Middle frontal gyrus (tissue), 1 donor: ENCODE measurements at regions not wholly inside any gene's neighbourhood (a gene's known extent, or its start where the extent isn't known, plus 50 kb on each side); places are given as distances from the start of the nearest gene placed in this dataset.

Source experiments
- DNase-seq: peaks from one replicate; pipeline ENCODE4 v3.0.0-alpha.2; 2015; ENCODE audit warnings: low spot score; ENCODE audit errors: extremely low spot score

DNA sequence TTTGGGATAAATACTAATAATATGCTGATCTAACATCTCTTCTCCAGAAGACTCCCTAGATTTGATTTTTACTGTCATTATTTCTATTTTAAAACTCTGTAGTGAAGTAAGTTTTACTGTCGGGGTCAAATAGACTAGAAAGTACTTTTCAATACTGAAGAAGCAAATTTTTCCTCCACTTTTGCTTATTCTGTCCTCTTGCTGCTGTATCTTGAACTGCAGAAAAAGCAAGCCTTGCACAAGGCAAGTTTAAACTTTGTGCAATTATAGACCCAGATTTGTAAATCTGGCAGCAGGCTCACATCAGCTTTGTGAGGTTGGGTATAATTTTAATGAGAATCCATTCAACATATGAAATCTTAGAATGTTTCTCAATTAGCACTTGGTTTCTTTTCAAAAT is 151.1 kb upstream of the ETS2 start:
- no peak for DNase-seq

DNA sequence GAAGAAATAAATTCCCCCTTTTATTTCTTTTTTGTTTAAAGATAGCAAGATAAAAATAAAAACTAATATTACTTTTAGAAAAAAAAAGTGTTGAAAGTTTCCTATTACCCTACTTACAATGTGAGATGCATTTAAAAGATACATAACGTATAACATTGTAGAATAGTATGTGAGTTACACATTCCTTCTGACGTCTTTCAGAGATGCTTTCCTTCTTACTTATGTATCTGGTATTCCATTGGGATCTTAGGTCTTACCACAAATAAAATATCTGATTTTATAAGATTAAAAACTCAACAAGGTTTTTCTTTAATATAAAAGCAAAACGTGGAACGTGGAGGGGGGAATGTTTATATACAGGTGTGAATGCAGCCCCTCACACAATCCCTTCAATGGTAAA is 147.2 kb upstream of the ETS2 start:
- no peak for DNase-seq

DNA sequence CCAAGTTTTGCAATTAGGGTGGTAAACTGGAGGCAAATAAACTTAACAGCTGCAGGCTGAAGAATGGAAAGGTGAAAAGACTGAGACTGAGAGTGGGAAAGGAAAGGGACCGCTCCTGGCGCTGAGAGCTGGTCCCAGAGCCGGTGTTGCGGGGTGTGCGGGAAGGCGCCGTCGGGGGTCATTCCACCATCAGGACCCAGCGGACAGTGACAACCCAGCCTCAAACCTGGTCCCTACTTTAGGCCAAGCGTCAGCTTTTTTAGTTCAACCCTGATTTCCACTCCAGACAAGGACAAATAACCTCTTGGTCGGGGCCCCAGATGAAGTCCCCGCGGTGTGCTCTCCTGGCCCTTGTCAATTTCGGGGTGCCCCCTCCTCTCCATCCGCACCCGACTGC is 145.8 kb upstream of the ETS2 start:
- DNase-seq = no peak

DNA sequence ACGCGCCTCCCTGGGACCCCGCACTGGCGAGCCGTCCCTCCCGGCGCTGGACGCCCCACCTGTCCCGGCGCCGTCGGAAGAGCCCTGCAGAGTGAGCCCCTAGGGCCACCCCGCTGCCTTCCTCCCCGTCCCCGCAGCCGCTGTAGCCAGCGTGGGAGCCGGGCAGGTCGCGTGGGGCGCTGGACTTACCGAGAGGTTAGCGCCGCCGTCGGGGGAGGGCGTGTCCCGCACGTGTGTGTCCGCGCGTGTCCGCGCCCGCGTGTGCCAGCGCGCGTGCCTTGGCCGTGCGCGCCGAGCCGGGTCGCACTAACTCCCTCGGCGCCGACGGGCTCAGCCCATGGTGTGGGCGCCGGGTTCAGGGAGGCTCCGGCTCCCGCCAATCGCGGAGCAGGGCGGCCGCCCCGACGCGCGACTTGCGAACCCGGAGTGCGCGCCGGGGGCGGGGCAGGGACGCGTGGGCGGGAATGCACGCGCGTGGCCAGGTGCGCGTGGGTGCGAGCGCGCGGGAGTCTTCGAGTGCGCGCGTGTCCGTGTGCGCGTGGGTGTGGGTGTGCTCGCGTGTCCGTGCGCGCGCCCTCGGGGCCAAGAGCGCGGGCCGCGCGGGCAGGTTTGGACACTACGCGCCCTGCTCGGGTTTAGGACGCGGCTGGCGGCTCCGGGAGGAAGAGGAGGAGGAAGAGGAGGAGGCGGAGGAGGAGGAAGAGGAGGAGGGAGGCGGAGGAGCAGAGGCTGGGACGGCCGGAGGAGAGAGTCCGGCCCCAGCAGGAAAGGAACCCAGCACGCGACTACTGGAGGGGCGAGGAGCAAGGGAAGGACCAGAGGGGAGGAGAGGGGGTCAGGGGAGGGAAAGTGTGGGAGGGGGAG is 145.2 kb upstream of the ETS2 start:
- DNase-seq = no peak

DNA sequence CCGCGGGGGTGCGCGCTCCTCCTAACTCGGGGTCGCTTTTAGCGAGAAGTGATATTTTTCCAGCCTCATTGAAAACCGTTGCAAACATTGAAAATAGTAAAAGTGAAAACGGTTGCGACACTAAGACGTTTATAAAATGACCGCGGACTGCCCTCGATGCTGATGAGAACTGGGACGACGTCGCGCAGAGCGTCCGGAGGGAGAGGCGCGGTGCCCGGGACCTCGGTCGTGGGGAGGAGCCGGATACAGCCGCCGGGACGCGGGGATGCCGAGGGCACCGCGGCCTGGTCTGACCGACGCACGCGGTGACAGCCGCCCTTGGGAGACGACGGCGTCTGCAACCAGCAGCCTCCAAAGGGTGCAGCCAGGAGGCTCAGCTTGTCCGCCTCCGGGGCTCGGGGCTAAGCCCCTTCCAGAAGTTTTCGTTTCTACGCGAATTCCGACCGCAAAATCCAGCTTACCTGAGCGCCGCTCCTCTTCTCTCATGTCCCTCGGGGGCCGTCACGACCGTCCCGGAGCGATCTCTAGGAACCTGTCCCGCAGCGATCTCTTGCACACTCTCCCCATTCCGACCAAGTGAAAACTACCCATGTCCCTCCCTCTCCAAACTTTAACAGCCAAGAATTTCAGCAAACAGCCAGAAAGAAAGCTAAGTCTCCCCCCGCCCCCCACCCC is 144.4 kb upstream of the ETS2 start:
- DNase-seq = no peak

DNA sequence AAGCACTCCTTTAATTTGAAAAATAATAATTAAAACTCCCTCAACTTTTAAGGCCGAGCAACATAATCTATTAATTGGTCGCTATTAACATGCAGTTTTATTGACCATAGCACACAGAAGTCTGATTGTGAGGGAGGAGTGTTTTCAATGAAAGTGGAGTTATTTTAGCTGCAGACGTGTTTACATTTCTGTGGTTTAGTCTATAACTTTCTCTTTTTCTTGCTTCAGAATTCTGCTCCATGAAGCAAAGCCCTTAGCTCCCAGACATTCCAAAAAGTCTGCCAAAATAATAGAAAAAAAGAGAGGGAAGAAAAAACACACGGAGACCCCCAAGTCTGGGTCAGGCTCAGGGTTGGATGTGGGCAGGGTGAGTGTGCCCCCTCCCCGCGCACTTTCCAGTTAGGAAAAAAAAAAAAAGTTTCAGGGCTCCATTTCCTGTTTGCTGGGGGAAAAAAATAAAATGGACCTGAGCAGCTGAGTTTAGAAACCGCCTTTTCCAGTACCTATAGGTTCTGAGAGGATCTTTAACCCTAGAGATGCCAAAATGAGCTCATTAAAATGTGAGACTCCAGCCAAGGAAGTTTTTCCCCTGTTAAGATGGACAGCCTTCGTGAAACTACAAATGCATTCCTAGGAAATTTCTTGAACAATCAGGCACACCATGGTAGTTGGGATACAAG is 143.7 kb upstream of the ETS2 start:
- no peak for DNase-seq

DNA sequence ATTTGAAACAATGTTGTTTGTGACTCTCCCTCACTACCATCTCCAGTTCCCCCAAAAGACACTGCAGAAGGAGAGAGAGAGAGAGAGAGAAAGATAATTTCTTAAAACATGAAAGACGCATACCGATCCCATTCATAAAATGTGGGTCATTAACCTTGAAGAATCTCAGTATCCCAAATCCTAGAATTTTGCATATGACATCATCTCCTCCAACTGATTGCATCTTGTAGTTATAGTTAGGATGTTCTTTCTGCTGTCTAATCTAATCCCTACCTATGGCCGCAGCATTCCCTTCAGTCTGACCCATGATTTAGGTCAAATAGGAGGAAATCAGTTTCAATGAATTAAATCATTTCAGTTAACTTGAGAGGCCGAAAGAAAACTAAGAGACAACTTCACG is 142.4 kb upstream of the ETS2 start:
- DNase-seq = no peak

DNA sequence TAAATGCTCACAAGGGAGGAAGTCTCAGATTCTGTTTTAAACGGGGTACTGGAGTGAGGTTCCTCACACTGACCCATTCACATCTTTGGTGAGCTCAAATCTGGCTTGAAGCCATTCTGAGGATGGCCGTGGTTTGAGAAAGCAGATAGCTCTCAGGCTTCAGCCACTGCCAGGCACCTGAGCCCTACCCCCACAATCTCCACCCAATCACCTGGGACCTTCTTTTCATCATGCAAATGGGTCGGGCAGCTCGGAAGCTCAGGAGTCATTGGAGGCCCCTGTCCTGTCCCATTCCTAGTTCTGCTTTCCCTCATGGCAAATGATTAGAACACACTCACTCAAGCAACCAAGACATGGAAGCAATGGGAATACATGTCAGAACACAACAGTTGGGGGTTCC is 141.4 kb upstream of the ETS2 start:
- no peak for DNase-seq

DNA sequence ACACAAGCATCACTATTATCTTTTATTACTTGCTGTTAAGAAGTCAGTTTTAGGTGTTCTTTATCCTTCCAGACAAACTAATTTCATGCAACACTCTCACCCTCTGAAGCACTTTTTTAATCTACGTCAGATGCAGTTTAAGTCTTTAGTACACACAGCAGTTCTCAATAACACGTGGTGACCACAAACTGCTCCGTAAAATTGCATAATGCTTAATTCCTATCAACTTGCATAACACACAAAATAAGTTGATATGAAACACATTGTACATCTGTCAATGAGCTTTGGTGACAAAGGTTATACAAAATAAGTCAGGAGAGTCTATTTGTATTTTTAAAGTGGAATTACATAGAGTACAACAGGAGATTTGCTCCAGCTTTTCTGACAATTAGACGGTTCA is 140.9 kb upstream of the ETS2 start:
- no peak for DNase-seq

DNA sequence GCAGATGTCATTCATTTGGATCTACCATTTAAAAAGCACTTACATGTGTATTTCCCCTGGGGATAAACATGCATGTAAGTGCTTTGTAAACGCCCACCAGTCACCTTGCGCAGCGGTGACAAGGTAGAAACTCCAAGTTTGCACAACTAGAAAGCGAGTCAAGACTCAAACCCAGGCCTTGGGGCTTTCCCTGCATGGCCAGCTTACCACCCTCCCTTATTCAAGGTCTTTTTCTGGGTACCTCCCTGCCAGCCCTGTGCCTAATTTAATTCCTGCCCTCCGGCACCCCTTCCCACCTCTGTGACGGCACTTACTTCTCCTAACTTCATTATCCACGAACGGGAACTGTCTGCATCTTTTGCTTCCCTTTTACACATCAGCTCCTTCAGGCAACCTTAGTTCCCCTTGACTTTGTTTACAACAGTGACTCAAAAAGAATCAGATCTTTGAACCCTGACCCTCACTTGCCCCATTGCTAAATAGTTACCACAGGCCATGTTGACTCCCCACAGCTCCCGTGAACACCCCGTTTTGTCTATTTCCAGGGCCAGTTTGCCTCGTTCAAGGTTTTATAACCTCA is 138.3 kb upstream of the ETS2 start:
- no peak for DNase-seq

DNA sequence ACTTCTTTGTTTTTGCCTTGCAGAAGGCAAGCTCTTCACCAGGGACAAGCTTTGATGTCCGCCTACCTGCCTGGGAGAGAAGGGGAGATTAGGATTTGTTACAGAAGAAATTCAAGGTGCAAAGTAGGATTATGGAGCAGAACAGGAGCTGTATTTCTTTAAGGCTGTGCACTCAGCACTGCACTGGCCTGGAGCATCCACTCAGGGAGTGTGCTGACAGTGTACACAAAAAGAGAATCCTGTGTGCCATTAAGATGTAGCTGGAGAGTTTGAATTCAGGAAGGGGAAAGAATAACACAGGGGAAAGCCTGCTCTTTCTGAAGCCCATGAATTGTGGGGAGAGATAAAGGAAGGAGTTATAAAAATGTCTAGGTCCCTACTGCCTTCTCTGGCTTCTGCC is 137.7 kb upstream of the ETS2 start:
- DNase-seq = no peak

DNA sequence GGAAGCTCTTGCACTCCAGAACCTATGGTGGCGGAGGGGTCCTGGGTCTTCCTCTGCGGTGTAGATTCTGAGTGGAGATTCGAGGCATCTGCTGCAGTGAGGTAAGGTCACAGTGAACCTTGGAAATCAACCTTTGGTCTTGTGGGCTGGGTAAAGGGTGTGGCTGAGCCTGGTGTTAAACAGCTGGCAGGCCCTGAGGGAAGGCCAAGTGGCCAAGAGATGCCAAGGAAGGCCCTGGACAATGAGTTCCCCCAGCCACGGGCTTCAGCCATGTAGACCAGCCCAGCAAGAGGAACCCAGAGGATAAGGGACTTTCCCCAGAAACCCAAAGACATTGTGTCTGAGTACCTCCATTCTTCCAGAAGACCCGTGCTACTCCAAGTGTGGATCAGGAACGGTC is 137.2 kb upstream of the ETS2 start:
- DNase-seq = no peak

DNA sequence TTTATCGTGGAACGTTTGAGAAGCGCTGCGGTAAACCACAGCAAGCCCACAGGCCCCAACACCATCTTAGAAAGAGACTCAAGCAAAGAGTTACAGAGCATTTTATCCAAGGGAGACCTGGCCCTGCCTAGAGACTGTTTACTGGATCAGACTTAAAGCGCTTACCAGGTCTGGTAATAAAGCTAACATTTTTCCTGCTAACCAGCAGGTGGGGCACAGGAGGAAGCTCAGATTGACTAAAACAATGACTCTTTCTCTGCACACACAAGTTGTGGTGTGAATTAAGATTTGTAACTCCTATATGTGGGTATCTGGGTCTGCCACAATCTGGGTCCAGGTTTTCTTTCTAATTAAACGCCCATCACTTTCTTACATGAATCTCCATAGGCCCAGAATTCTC is 136.5 kb upstream of the ETS2 start:
- no peak for DNase-seq

DNA sequence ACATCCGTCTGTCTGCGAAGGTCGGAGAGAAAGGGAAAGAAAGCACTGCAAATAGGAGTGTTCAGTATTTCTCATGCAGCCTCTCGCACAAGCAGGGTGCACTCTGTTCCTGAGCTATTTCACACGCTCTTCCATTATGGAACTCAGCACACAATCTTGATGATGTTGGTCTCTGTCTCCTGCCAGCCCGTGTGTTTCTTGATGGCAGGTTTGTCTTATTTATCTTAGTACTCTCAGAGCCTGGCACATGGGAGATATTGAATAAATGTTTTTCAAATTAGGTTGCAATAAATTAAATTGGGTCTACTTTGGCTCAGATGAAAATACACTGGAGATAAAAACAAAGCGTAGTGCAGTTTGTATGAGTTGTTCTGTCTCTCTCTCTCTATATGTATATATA is 134.9 kb upstream of the ETS2 start:
- no peak for DNase-seq

DNA sequence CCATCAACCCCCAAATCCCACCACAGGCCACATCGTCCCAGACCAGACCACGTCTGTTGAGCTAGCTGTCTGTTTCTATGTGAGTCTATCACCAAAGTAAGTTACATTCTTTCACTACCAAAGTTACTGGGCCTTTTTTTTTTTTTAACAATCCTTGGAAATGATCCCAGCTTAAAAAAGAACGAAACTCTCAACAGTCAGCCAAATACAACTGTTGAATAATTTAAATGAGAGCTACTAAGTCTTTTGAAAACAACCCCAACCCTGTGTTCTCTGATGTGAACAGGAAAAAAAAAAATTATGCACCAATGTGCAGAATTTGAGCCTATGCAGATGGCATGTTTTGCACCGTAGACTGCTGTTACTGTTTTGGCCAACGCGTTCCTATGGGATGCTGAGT is 134.0 kb upstream of the ETS2 start:
- DNase-seq = no peak

DNA sequence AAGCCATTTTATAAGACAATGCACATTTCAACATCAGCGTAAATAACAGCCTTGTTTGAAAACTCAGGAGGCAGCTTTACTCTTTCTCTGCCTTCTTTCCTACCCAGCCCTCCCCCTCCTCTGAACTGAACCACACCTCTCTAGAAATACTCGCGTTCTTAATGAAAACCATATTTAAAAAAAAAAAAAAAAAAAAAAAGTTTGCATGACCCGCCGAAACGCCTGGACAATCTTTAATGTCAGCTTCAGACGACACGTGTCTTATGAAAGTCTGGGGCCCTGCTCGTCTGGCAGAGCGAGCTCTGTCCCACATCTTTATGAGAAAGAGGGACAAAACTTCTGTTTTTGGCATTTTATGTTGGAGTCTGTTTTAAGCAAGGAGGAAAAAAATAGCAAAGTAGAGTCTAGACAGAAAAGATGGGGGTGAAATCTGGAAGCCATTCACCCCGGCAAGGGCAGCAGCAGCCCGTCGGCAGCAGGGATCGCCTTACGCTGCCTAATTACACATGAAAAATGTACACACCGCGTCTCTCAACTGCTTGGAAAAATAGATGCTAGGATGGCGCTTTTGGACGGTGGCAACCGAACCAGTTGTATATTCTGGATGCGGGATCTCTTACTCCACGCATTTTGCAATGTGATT is 130.4 kb upstream of the ETS2 start:
- no peak for DNase-seq

DNA sequence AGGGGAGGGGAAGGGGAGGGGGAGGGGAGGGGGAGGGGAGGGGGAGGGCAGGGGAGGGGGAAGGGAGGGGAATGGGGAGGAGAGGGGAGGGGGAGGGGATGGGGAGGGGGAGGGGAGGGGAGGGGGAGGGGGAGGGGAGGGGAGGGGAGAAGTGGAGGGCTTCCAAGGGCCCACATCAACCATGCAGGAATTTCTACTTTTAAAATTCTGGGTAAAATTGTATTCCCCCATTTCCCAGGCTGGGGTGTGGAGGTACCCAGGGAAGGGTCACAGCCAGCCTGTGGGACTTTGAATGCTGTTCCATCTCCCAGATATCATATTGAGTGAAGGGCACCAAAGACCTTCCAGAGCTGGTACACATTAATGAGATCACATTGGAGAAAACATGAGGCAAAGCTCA is 126.9 kb upstream of the ETS2 start:
- no peak for DNase-seq

DNA sequence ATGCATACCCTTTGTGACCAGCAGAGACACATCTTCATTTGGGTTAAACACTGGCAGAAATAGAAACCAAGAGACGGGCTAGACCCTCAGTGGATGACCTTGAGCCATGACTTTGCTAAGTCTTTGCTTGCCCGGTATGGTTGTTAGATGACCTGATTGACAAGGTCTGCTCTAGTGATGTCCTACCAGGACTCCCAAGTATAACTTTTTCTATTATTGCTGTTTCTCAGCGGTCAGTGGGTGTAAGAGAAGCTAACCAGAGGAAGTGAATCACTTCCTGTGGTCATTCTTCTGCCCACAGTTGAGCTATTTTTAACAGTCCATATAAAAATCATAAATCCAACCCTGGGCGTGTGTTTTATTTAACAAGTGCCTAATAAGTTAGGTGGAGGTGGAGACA is 126.2 kb upstream of the ETS2 start:
- DNase-seq = no peak

DNA sequence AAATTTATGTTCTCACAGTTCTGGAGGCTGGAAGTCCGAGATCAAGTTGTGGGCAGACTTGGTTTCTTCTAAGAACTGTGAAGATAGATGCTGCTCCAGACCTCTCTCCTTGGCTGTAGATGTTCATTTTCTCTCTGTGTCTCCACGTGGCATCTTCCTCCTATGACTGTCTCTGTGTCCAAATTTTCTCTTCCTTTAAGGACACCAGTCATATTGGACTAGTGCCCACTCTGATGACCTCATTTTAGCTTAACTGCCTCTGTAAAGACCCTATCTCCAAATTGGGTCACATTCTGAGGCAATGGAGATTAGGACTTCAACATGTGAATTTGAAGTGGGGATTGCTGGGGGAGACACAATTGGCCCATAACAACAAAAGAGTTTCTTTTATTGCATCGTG is 125.3 kb upstream of the ETS2 start:
- no peak for DNase-seq

DNA sequence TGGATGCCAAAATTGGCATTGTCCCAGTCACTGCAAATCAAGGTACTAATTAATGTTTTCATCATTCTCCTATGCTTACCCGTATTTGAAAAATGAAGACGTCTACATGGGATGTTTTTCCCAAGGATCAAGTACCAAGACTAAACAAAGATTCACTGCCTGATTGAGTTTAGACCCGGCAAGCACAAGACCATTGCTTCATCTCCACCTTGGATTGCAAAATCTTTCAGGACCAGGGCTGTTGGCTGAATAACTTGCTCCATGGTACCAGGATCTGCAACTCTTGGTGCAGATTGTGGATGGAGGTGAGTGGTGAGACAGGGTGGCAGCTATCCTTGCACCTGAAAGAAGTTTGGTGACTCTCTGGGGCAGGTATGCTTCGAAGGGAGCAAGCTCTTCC is 122.5 kb upstream of the ETS2 start:
- DNase-seq = no peak

DNA sequence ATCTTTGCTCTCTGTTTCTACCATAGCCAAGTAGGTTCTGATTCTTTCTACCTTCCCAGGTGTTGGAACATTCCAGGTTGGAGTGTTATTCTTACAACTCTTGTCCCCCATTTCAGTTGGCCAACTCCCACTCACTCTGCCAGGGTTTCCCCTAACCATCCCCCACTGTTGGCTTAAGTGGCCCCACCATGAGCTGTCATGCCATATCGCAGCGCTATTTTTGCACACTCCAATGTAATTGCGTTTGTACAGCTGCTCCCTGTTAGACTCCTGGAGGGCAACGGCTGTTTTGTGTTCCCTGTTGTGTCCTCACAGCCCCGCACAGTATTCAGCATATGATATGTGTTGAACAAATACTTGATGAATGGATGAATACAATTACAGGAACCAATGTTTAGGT is 117.7 kb upstream of the ETS2 start:
- no peak for DNase-seq

DNA sequence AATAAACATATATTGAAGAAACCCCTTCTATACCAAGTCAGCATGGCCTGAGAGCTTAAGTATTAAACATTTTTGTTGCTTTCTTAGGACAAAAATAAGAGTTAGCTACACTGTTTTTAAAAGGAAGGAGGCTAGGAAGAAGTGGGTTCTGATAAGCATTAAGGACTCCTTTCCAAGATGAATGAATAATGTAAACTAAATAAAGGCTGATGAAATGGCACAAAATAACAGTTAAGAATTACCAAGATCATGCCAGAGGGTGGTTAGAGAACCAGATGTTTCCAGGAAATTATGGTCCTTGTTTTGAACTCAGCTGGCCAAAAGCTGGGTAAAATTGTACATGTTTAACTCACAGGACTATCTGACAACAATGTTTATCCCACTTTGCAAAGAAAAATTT is 114.1 kb upstream of the ETS2 start:
- DNase-seq = no peak
